ENCODE measurements at regions not wholly inside any gene's neighbourhood (a gene's known extent, or its start where the extent isn't known, plus 50 kb on each side); places are given as distances from the start of the nearest gene placed in this dataset.

DNA sequence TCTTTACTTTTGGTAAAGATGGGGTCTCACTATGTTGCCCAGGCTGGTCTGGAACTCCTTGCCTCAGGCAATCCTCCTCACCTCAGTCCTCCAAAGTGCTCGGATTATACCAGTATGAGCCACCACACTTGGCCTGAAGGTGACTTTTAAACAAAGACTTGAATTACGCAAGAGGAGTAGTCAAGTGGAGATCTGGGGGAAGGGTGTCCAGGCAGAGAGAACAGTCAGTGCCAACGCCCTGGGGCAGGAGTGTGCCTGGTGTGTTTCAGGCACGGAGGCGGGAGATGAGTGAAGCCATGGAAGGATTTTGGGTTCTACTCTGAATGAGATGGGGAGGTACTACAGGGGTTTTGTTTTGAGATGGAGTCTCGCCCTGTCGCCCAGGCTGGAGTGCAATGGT lies 82.6 kb upstream of the NPTX2 start:
- Histone ChIP-seq H3K4me3 (no peak overlapping the region), H3K4me1 (no peaks in the 10 kb centered on the region), H3K9me3 (no peaks in the 10 kb centered on the region), H3K27me3 (no peaks in the 10 kb centered on the region), H3K27ac (no peak overlapping the region), H3K36me3 (no peaks in the 10 kb centered on the region)
- no peak for DNase-seq
- TF ChIP-seq, protein P1, sequence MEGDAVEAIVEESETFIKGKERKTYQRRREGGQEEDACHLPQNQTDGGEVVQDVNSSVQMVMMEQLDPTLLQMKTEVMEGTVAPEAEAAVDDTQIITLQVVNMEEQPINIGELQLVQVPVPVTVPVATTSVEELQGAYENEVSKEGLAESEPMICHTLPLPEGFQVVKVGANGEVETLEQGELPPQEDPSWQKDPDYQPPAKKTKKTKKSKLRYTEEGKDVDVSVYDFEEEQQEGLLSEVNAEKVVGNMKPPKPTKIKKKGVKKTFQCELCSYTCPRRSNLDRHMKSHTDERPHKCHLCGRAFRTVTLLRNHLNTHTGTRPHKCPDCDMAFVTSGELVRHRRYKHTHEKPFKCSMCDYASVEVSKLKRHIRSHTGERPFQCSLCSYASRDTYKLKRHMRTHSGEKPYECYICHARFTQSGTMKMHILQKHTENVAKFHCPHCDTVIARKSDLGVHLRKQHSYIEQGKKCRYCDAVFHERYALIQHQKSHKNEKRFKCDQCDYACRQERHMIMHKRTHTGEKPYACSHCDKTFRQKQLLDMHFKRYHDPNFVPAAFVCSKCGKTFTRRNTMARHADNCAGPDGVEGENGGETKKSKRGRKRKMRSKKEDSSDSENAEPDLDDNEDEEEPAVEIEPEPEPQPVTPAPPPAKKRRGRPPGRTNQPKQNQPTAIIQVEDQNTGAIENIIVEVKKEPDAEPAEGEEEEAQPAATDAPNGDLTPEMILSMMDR (IDR thresholded peaks at IDR 0.05): no peak
- TF ChIP-seq POLR2A (IDR thresholded peaks at IDR 0.05): no peak
- intact Hi-C loops (cut with DNase I; ENCODE audit: low total_unique reads): no loop called here

DNA sequence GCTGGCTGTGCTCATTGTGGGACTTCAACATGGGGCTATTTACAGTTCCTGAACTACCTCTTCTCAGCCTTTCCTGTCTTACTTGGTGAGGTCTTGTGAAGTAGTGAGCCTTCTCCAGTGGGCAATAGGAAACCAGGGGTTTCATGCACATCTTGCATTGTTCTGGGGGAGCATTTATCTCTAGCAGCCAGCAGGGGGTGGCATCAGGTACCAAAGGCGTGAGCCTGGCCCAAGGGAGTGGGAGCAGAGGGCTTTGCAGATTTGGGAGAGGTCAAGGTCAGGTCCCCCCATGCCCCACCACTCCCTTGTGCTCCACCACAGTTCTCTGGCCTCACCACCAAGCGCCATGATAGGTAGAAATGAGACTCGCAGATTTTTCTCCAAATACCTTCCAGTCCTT lies 85.4 kb upstream of the NPTX2 start:
- Histone ChIP-seq H3K27me3 (no peaks in the 10 kb centered on the region), H3K4me3 (no peak overlapping the region), H3K36me3 (no peaks in the 10 kb centered on the region), H3K27ac (no peak overlapping the region), H3K9me3 (no peaks in the 10 kb centered on the region), H3K4me1 (no peaks in the 10 kb centered on the region)
- TF ChIP-seq, protein P1 (IDR thresholded peaks at IDR 0.05): no peak
- no peak for TF ChIP-seq POLR2A (IDR thresholded peaks at IDR 0.05)
- intact Hi-C loops (cut with DNase I; ENCODE audit: low total_unique reads): no loop called here
- no peak for DNase-seq

DNA sequence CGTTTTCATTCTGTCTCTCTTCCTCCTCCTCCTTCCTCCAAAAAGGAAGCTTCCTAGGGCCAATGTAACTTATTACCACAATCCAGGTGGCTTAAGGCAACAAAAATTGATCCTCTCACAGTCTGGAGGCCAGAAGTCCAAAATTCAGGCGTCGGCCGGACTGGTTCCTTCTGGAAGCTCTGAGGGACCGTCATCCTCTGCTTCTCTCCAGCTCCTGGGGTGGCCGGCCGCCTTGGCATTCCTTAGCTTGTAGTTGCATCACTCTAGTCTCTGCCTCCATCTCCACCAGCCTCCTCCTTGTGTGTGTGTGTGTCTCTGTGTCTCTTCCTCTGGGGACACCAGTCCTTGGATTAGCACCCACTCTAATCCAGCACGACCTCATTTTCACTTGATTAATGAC lies 89.0 kb upstream of the NPTX2 start:
- no peak for DNase-seq
- Histone ChIP-seq H3K27me3 (no peaks in the 10 kb centered on the region), H3K9me3 (no peaks in the 10 kb centered on the region), H3K27ac (no peak overlapping the region), H3K4me1 (no peaks in the 10 kb centered on the region), H3K4me3 (no peak overlapping the region), H3K36me3 (no peaks in the 10 kb centered on the region)
- TF ChIP-seq, protein P1 (IDR thresholded peaks at IDR 0.05): no peak
- no peak for TF ChIP-seq POLR2A (IDR thresholded peaks at IDR 0.05)
- intact Hi-C loops (cut with DNase I; ENCODE audit: low total_unique reads): no loop called here

DNA sequence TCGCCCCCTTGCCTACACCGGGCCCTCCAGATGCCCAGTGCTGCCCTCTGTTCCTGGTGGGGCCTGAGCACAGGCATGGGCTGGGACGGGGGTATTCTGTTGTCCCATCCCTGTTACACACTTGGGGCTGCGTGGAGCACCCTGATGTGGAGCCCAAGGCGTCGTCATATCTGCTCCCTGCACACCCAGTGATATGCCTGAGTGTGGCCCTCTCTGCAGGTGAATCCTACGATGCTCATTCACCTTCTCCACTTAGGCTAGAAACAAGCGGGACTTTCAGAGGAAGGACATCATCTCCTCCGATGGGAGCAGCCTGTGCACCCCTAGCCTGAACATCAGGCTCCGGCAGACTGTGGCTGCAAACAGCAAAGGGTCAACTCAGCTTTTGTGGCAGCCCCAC lies 91.0 kb upstream of the NPTX2 start:
- Histone ChIP-seq H3K27ac (no peak overlapping the region), H3K4me1 (no peaks in the 10 kb centered on the region), H3K4me3 (no peak overlapping the region), H3K27me3 (no peaks in the 10 kb centered on the region), H3K36me3 (no peaks in the 10 kb centered on the region), H3K9me3 (no peaks in the 10 kb centered on the region)
- intact Hi-C loops (cut with DNase I; ENCODE audit: low total_unique reads): no loop called here
- no peak for DNase-seq
- TF ChIP-seq, protein P1 (IDR thresholded peaks at IDR 0.05): no peak

DNA sequence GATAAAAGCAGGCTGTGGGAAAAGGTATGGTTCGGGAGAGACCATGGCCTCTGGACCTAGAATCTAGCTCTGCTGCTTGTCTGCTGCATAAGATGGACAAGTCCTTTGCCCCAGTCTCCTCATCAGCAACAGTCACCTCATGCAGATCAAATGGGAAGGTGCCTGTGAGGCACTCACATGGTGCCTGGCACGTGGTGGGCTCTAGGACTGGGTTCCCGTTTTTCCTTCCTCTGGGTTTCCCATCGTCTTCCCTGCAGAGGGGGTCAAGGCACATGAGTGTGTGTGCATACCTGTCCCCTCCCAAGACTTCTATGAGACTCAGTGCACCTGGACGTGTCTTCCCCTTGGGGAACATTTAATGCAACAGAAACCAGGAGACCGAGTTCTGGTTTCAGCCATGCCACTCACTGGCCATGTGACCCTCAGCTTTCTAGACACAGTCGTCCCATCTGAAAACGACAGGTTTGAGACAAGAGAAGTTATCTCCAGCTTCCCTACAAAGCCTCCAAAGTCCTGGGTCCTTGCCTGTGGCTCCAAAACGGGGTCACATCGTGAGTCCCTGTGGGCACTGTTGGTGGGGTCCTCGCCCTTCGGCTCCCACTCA lies 95.9 kb upstream of the NPTX2 start:
- Histone ChIP-seq H3K27ac (no peak overlapping the region), H3K4me1 (no peaks in the 10 kb centered on the region), H3K36me3 (no peaks in the 10 kb centered on the region), H3K9me3 (no peaks in the 10 kb centered on the region), H3K4me3 (no peak overlapping the region), H3K27me3 (no peaks in the 10 kb centered on the region)
- intact Hi-C loops (cut with DNase I; ENCODE audit: low total_unique reads): no loop called here
- no peak for DNase-seq
- no peak for TF ChIP-seq POLR2A (IDR thresholded peaks at IDR 0.05)
- TF ChIP-seq, protein P1 (IDR thresholded peaks at IDR 0.05): no peak
